ENCODE measurements at regions not wholly inside any gene's neighbourhood (a gene's known extent, or its start where the extent isn't known, plus 50 kb on each side); places are given as distances from the start of the nearest gene placed in this dataset.

- no peak for TF ChIP-seq CTCF (IDR thresholded peaks at IDR 0.05; ENCODE audit: low read depth, low read length, missing control alignments)
- in situ Hi-C loops (cut with HindIII; ENCODE audit: low sequenced_read_pairs): no loop called here
- no peak for DNase-seq (ENCODE audit: low read depth)
- H3K4me3 ChIP-seq (ENCODE audit: low read depth, low read length): no peak overlapping the region
Measured at GRCh38 chr7:33698692-33699128, 206.6 kb upstream of the BMPER start.

GRCh38 chr7:33700001-33700899 is 205.1 kb upstream of the BMPER start:
- no peak for TF ChIP-seq CTCF (IDR thresholded peaks at IDR 0.05; ENCODE audit: low read depth, low read length, missing control alignments)
- no peak for DNase-seq (ENCODE audit: low read depth)
- H3K4me3 ChIP-seq (ENCODE audit: low read depth, low read length): no peak overlapping the region
- in situ Hi-C loops (cut with HindIII; ENCODE audit: low sequenced_read_pairs): no loop called here

- H3K4me3 ChIP-seq (ENCODE audit: low read depth, low read length): no peak overlapping the region
- no peak for TF ChIP-seq CTCF (IDR thresholded peaks at IDR 0.05; ENCODE audit: low read depth, low read length, missing control alignments)
- DNase-seq (ENCODE audit: low read depth): no peak
- in situ Hi-C loops (cut with HindIII; ENCODE audit: low sequenced_read_pairs): no loop called here
Measured at GRCh38 chr7:33701189-33701740, 204.1 kb upstream of the BMPER start.

- in situ Hi-C loops (cut with HindIII; ENCODE audit: low sequenced_read_pairs): no loop called here
- no peak overlapping the region for H3K4me3 ChIP-seq (ENCODE audit: low read depth, low read length)
- no peak for TF ChIP-seq CTCF (IDR thresholded peaks at IDR 0.05; ENCODE audit: low read depth, low read length, missing control alignments)
- DNase-seq (ENCODE audit: low read depth): no peak
Measured at GRCh38 chr7:33701927-33702326, 203.4 kb upstream of the BMPER start.

- in situ Hi-C loops (cut with HindIII; ENCODE audit: low sequenced_read_pairs): no loop called here
- no peak for DNase-seq (ENCODE audit: low read depth)
- TF ChIP-seq CTCF (IDR thresholded peaks at IDR 0.05; ENCODE audit: low read depth, low read length, missing control alignments): no peak
- H3K4me3 ChIP-seq (ENCODE audit: low read depth, low read length): no peak overlapping the region
Measured at GRCh38 chr7:33702514-33703054, 202.8 kb upstream of the BMPER start.

- TF ChIP-seq CTCF (IDR thresholded peaks at IDR 0.05; ENCODE audit: low read depth, low read length, missing control alignments): no peak
- no peak for DNase-seq (ENCODE audit: low read depth)
- in situ Hi-C loops (cut with HindIII; ENCODE audit: low sequenced_read_pairs): no loop called here
- no peak overlapping the region for H3K4me3 ChIP-seq (ENCODE audit: low read depth, low read length)
Measured at GRCh38 chr7:33705333-33705833, 200.0 kb upstream of the BMPER start.
